LNCaP clone FGC (cell line): ENCODE measurements at regions not wholly inside any gene's neighbourhood (a gene's known extent, or its start where the extent isn't known, plus 50 kb on each side); places are given as distances from the start of the nearest gene placed in this dataset.
A peak's percentile ranks its signal among the peaks of the same experiment; 100 is the strongest.

Experiments
- DNase-seq: peaks from one replicate; pipeline ENCODE4 v3.0.0-alpha.2; 2011; ENCODE audit warnings: low read depth
- H3K4me3 ChIP-seq: 2 replicates; pipeline ENCODE4 v1.5.1; 2011; ENCODE audit warnings: mild to moderate bottlenecking, low read depth, low read length, control low read depth
- TF ChIP-seq, protein P1 (sequence below): IDR thresholded peaks from 2 replicates; pipeline ENCODE4 v1.5.1; 2012; ENCODE audit warnings: mild to moderate bottlenecking; ENCODE audit not compliant: control insufficient read depth, insufficient read depth; ENCODE audit errors: extremely low read depth

DNA sequence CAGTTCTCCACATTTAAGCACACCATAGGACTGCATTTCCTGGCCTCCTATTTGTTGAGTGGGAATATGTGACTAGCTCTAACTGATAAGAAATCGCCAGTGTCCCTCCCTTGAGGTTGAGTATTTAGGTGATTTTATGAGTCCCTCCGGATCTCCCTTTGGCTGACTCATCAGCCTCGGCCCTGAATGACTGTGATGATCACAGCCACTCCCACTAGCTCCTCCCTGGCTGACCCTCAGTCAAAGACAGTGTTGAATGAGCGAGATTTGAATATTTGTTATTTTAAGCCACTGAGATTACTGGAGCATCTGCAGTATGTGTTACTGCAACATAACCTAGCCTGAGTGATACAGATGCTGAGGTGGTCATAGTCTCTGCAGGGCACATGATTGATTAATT, 515.3 kb downstream of the EPHB1 start:
- DNase-seq: no peak
- H3K4me3 ChIP-seq: no peak overlapping the region
- TF ChIP-seq, protein P1, sequence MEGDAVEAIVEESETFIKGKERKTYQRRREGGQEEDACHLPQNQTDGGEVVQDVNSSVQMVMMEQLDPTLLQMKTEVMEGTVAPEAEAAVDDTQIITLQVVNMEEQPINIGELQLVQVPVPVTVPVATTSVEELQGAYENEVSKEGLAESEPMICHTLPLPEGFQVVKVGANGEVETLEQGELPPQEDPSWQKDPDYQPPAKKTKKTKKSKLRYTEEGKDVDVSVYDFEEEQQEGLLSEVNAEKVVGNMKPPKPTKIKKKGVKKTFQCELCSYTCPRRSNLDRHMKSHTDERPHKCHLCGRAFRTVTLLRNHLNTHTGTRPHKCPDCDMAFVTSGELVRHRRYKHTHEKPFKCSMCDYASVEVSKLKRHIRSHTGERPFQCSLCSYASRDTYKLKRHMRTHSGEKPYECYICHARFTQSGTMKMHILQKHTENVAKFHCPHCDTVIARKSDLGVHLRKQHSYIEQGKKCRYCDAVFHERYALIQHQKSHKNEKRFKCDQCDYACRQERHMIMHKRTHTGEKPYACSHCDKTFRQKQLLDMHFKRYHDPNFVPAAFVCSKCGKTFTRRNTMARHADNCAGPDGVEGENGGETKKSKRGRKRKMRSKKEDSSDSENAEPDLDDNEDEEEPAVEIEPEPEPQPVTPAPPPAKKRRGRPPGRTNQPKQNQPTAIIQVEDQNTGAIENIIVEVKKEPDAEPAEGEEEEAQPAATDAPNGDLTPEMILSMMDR: no peak

DNA sequence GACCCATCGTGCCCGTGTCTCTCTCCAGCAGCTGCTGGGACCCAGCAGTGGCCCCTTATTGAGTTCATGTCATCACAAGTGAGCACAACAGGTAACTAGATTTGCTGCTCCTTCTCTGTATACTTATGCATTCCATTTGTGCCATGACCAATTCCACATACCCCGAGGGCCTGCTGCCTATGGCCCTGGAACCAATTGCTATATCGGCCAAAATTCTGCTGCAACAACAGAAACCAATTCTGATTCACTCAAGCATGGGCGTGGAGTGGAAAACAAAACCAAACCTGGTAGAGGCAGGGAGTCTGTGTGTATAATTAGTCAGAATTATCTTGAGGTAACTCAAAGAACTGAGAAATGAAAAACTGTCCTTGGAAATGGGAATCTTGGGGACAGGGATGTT, 516.6 kb downstream of the EPHB1 start:
- no peak overlapping the region for H3K4me3 ChIP-seq
- DNase-seq: no peak
- TF ChIP-seq, protein P1: no peak

DNA sequence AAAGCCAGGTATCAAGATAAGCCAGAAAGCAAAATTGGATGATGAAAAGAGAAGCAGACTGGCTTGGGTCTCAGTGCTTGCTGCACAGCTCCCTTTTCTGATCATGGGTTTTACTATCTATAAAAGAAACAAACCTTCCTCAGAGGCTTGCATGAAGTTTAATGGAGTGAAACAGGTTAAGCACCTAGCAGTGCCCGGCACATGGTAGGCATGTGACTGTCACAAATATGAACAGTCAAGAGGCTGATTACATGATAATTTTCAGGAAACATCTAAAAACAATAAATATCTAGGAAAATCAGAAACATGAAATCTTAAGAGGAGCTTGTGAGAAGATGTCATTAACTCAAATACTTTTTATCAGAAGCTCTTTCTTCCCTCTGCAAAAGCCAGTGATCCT, 519.2 kb downstream of the EPHB1 start:
- TF ChIP-seq, protein P1: no peak
- no peak overlapping the region for H3K4me3 ChIP-seq
- no peak for DNase-seq

DNA sequence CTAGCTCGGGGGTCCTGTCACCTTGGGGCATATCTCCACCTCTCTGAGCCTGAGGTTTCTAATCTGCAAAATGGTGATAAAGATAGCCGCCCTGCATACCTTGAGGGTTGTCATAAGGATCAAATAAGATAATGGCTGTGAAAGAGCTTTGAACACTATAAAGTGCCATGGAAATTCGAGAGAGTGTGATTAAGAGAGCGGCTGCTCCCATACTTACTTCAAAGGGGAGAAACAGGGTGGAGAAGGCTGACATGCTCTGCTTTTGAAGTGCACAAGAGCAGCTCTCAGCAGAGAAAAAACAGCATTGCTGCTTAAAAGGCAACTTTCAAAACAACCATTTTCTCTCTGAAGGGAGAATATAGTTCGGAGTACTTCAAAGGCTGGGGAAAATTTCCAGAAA, 529.2 kb downstream of the EPHB1 start:
- no peak for DNase-seq
- no peak overlapping the region for H3K4me3 ChIP-seq
- TF ChIP-seq, protein P1: no peak

DNA sequence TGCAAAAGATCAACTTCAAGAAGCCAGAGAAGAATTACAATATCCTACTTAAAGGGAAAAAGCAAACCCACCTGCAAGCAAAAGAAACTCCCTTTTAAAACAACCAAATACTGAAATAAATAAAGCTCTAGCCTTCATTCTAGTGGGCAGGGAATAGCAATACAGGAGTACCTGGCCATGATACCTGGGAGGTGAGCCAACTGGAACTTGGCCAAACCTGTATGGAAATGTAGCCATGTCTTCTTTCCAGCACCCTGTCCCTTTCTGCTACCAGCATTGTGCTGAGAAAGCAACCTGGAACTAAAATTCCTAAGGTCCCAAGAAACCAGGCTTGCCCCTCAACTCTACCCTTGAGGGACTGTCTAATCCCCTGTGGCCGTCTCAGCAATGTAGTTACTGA, 530.0 kb downstream of the EPHB1 start:
- peak; percentile 7 for DNase-seq
- H3K4me3 ChIP-seq: no peak overlapping the region
- TF ChIP-seq, protein P1: no peak

DNA sequence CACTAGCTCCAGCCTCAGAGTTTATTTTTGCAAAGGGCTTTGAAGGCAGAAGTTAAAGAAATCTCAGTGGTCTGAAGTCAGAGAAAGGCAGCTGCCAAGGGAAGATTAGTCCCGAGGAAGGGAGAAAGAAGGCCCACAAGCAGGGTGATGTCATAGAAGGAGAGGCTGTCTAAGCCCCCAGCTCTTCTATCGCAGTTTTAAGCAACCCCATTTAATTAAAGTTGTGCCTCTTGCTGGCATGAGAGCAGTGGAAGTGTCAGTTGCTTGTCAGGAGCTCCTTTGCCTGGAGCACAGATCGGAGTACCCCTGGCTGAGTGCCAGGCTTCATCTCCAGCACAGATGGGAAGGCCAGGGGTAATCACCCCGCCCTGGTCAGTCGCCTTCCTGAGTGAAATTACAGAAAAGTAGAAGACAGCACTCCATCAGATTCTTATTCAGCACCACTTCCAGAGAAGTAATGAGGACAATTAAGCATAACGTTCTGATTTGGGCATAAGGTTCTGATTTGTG, 530.7 kb downstream of the EPHB1 start:
- DNase-seq: no peak
- TF ChIP-seq, protein P1: no peak
- no peak overlapping the region for H3K4me3 ChIP-seq

GRCh38 chr3:135326851-135327250, 531.8 kb downstream of the EPHB1 start:
- TF ChIP-seq, protein P1: no peak
- no peak for DNase-seq

More at GRCh38 chr3:135326851-135327250, 531.8 kb downstream of the EPHB1 start:
- H3K4me3 ChIP-seq: no peak overlapping the region
